ENCODE measurements at regions not wholly inside any gene's neighbourhood (a gene's known extent, or its start where the extent isn't known, plus 50 kb on each side); places are given as distances from the start of the nearest gene placed in this dataset.

- TF ChIP-seq CTCF (IDR thresholded peaks at IDR 0.05) (no peak), POLR2A (IDR thresholded peaks at IDR 0.05) (no peak)
These were observed 686.1 kb upstream of the CHD1 start for GRCh38 chr5:99614888-99615287.

Data from esophagus squamous epithelium (tissue), 4 donors.